Islet of Langerhans (tissue), 1 donor: ENCODE measurements at regions not wholly inside any gene's neighbourhood (a gene's known extent, or its start where the extent isn't known, plus 50 kb on each side); places are given as distances from the start of the nearest gene placed in this dataset.
"Not testable (repeated sequence)": the region's sequence is repeated elsewhere in the genome, so short reads cannot be mapped to it uniquely, and the experiment has no call there.

Experiments used
- FAIRE-seq: peaks from one replicate; lab custom pipeline; 2011; peaks lifted over from hg19 to GRCh38; lab: Jason Lieb, UNC

DNA sequence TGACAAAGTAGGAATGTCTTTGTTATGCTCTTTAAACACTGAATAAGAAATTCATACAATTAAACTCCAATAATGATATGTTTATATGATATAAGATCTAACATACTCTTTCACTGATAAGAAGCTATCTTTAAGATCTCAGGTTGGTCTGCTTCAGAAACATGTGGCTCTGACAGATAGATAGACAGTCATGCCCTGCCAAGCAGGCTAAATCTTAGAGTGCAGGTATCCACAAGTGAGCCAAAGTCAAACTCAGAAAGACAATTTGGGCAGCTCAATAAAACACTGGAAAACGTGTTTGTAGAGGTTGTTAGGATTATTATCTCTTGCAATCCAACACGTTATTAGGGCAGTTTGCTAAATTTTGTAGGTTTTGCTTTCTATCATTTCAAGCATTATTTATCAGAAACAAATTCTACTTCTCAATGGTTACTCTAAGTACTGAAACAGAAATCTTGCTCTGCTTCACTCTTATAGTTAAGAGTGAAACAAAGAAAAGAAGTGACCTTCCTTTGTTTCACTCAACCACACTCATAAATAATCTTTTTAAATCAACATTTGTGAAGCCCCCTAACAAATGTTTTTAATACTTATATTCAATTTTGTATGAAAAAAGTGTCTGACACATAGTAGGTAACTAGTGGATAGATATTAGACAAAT is 1255.6 kb downstream of the DIAPH3 start:
- FAIRE-seq = no peak

DNA sequence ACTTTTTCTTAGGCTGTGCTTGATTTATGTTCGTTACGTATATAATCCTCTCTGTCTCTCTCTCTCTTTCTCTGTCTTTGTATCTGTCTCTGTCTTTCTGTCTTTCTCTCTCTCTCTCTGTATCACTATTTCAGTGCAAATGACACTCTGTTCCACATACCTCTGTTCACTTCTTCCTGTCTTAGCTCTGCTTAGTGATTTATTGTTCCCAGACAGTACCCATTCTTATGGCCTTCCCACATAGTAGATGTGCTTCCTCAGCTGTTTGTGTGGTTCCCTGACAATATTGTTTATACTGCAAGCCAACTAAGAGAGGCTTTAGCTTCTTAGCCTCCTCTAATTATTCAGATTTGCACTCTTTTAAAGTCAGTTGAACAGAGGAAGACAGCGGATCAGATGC is 1244.2 kb downstream of the DIAPH3 start:
- FAIRE-seq = no peak

DNA sequence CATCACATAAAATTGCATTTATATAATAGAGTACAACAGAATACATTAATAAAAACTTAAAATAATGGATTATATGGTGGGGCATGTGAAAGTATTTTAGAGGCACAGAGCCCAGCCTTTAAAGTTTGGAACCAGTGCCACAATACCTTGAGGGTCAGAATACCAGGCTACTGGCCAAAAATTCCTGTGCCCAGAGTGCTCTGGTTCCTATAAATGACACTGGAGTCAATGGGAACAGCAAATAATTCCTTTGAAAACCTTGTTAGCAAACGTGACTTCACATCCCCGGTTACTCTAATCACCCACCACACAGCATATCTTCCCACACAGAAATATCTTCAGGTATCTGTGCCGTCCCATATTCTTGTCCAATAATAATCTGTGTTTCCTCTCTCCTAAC is 1242.6 kb downstream of the DIAPH3 start:
- FAIRE-seq = no peak

DNA sequence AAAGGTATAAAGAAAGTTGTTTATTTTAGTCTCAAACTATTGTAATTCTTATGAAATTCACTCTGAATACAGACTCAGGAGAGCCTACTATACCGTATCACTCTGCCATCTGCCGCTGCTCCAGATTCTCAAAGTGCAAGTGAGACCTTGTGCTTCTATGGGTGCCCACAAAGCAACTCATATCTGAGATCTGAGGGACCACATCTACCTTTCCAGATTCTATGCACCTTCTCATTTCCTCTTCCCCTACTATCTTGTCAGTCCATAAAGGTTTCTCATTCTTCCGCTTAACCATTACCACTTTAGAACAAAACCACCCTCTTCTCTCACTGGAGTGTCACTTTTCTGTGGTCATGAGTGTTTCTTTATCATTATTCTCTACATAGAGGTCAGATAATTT is 1236.9 kb downstream of the DIAPH3 start:
- no peak for FAIRE-seq

DNA sequence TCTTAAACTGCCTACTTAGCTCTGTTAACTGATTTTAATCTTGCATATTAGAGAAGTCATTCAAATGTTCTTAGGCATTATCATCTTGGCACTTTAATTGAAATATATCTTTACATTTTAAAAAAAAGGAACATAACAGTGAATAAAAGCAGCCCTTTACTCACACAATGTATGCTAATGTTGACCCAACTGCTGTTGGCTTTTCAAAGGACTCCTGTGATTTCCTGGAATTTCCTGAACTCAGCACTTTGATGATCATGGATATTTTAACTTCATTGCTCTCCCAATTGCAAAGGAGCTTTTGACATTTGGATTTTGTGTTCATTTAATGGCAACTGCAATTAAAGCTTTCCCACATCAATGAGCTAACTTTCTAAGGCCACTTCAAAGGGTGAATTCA is 1230.3 kb downstream of the DIAPH3 start:
- FAIRE-seq = no peak

DNA sequence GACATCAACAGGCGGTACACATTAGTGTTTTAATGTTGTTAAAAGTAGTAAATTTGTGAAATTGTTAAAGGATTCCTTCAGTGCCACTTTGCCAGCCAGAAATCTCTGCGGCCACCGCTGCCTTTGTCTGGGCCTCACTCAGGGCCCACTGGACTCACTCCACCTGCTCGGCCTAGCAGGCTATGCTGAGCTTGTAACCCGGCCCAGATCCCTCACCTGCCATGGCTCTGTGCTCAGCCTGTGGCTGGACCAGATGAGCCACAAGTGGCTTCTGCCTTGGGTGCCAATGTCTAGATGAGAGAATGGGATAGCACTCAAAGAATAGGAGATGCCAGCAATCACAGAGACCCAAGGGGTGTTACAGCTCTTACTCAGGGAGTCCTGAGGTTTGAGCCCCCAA is 1228.0 kb downstream of the DIAPH3 start:
- FAIRE-seq = no peak

DNA sequence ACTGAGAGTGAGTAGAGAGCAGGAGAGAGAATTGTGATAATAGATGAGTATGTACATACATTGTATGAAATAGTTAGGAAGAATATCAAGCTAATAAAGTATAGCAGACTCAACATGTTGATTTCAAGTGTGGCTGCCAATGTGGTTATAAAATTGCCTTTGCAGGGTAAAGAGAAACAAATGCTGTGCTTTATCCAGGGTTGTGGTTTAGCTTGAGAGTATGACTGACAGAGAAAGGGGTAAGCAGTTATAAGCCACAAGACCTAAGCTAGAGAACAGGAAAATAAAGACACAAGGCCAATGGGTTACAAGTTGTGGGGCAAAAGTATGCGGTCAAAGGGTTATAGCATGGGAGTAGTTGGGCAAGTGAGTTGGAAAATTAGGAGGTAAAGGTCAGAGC is 1217.5 kb downstream of the DIAPH3 start:
- FAIRE-seq = no peak

DNA sequence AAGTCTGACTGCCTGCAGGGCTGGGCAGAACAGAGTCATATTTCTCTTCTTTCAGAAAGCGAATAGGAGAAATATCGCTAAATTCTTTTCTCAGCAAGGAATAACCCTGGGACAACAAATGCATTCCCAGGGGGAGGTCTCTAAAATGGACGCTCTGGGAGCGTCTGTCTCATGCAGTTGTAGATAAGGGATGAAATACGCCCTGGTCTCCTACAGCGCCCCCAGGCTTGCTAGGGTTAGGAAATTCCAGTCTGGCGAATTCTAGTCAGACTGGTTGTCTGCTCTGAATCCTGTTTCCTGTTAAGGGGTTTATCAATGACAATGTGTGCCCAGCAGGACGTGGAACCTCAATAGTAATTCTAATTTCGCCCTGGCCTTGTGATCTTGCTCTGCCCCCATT is 1214.1 kb downstream of the DIAPH3 start:
- FAIRE-seq = no peak

DNA sequence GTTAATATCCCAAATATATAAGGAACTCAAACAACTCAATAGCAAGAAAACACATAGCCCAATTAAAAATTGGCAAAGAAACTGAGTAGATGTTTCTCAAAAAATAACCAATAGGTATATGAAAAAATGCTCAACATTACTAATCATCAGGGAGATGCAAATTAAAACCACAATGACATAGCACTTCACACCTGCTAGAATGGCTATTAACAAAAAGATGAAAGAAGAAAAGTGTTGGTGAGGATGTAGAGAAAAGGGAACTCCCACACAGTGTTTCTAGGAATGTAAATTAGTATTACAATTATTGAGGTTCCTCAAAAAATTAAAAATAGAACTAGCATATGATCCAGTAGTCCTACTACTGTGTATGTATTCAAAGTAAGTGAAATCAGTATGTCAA is 1212.8 kb downstream of the DIAPH3 start:
- no peak for FAIRE-seq

DNA sequence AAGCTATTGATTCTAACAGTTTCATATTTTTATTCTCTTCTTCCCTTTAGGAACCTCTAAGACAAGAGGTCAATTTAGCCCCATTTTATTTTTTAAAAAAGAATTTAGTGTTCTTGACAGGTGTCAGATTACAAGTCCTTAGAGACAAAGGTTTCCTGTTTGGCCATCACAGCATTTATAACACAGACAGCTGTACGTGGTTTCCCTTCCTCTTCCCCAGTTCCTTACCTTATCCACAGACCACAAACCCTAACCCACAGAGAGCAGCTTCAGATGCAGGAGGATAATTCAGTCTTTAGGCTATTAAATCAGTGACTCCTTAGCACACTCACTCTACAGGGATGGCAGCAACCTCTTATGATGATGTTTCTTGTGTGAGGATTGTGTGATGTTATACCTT is 1210.1 kb downstream of the DIAPH3 start:
- no peak for FAIRE-seq

DNA sequence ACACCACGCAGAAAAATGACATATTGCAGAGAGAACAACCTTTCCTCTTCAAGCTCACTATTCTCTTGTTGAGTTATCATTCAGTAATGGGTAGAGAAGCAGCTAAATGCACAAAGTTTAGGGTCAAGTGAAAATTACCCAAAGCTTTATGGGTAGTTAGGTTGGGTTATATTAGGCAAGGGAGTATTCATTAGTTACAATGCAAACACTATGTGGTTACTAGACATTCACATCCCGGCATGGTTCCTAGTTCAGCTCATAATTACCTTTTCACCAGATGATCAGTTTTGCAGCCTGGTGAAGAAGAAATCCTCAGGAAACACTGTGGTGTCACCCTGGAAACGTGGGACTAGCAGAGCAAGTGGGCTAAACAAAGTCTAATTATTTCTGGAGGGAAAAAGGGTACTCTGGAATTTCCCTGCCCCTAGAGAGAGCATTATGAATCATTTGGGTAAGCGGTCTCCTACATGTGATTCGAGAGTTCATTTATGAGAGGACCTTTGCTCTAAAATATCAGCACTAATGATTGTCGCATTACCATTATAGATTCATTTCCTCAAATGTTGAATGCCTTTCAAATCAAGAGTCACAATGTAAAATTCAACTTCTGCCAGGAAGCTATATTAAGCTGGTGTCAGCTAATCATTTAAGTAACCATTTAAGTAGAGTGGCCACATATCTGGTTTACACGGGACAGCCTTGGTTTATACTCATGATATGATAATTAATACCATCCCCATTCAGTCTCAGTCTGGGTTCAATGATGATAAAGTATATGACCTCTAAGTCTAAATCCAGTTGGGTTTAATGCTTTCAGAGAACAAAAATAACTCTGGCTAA is 1208.0 kb downstream of the DIAPH3 start:
- FAIRE-seq = peak; percentile 74

DNA sequence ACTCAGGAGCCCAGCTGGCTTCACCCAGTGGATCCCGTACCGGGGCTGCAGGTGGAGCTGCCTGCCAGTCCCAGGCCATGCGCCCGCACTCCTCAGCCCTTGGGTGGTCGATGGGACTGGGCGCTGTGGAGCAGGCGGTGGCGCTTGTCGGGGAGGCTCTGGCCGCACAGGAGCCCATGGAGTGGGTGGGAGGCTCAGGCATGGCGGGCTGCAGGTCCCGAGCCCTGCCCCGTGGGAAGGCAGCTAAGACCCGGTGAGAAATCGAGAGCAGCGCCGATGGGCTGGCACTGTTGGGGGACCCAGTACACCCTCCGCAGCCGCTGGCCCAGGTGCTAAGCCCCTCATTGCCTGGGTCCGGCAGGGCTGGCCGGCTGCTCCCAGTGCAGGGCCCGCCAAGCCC is 1205.6 kb downstream of the DIAPH3 start:
- FAIRE-seq = not testable (repeated sequence)

DNA sequence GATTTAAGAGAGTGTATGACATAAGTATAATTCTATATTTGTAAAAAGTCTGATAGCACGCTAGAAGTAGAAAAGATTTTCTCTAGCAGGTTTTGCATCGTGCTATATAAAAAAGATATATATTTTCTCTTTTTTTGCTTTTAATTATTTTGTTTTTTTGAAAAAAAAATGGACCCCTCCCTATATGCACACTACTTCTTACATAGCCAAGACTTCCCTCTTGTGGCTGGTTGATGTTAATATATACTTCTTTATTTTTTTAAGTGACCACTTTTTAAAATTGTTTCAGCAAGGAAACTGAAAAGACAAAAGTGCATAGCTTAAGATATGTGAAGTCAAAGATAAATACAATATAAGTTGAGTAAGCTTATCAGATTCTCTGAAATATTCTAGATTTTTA is 1202.8 kb downstream of the DIAPH3 start:
- peak; percentile 33 for FAIRE-seq

DNA sequence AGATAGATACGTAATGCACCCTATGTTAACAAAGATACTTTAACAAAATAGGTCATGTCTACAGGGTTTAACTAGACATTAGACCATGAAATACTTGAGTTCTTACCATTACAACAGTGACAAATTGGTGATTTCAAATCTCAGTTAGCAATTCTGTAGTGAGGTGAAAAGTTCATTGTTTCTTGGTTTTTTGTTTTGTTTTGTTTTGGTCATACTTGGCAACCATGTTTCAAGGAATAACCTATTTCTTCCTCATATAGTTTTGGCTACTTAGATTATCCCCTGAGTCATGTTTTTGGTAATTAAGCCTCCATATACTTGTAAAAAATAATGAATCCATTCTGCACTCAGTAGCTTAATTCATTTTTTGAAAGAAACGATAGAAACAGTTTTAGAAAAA is 1200.4 kb downstream of the DIAPH3 start:
- FAIRE-seq = no peak

DNA sequence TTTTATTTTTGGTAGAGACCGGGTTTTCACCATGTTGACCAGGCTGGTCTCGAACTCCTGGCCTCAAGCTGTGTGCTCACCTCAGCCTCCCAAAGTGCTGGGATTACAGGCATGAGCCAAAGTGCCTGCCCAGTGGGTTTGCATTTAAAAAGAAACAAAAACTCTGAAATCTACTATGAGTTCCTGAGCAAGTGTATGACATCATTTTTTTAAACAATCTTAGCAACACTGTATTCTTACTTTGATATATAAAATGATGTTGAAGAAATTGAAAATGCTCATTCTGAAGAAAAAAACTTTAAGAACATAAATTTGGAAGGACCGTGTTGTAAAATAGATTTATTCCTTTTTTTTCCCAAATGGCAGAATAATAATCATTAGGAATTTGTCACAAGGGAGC is 1199.7 kb downstream of the DIAPH3 start:
- FAIRE-seq = no peak

DNA sequence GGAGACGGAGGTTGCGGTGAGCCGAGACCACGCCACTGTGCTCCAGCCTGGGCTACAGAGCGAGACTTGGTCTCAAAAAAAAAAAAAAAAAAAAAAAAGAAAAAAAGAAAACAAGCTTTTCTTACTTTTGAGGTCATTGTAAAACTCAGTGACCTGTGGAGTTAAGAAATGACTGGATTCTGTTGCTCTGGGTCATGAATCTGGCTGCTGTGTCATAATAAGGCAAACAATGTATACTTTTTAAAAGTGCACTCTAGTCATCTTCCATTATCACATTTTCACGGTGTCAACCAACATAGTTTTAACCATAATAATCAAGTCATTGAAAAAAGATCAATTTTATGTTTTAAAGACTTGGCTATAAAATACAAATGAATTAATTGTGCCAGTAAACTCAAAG is 1186.6 kb downstream of the DIAPH3 start:
- no peak for FAIRE-seq

DNA sequence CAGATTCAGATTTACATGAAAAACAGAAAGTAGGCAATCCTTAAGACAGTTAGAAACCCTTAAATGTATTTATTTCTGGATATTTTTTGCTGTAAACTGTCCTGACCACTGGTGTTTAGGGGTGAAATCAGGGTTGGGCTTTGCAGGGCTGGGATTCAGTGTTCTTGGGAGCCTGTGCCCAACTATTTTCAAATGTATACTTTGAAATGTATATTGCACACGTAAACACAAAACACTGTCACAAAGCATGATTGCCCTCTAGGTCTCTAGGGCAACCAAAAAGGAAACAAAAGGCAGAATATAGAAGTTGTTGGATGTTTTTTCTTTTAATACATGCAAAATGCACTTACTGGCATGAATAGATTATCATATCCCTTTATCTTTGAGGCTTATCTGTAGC is 1185.4 kb downstream of the DIAPH3 start:
- no peak for FAIRE-seq

DNA sequence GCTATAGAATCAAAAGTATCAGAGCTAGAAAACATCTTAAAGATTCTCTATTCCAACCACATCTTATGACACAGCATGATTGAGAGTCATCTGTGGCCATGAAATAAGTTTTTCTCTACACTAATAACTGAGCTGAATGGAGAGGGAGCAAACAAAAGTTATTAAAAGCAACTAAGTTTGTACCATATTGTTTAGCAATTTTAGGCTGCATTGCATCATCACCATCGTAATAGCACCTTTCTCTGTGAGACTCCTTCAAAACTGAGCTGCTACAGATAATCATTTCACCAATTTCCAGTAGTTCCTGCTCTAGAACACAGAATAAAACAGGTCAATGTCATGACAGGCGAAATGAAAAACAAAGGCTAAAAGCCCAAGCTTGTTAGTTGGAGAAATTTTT is 1183.9 kb downstream of the DIAPH3 start:
- no peak for FAIRE-seq

DNA sequence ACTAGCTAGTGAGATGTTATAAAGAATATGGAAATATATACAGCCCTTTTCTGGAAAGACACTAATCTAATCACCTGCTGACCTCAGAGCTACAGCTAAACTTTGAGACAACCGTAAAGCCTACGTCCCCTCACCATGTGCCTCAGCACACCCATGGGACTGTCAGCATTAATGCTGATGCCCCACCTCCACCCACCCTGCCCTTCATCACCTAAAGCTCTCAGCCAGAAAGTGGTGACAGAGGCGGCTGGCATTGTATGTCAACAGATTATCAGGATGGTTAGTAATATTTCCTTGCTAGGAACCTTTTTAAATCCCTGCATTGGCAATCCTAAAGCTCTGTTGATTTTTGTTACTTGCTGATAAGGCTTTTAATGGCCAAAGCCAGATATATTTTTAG is 1177.9 kb downstream of the DIAPH3 start:
- peak; percentile 89 for FAIRE-seq

DNA sequence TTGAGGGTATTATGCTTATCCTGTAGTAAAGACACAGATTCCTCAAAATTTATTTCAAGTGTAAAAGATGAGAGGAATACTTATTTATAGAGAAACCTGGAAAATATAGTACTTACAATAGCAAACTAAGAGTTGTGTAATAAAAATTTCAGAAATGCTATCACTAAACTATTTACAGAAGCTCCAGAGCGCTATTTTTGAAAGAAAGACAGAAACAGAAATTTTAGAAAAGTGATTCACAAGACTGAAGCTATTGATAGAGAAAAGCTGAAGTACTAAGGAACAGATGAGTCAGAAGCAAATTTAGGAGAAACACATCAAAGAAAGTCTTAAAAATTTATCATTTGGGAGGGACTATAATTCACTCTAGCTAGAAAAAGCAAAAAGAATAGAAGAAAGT is 1174.2 kb downstream of the DIAPH3 start:
- FAIRE-seq = no peak

DNA sequence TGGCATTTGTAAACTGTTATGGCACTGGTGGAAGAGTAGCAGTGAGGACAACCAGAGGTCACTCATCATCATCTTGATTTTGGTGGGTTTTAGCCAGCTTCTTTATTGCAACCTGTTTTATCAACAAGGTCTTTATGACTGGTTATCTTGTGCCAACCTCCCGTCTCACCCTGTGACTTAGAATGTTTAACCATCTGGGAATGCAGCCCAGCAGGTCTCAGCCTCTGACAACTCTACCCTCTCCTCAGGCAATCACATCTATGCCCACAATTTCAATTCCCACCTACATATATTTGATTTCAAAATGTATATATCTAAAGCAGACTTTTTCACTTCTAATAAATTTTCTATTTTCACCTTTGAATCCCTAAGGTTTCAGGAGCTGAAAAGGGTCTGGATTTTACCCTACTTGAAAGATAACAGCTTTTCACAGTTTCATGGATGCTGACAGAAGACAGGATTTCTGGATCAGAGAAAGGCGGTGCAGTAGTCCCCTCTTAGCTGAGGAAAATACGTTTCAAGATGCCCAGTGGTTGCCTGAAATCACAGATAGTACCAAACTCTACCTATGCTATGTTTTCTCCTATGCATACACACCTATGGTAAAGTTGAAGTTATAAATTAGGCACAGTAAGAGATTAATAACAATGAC is 1171.8 kb downstream of the DIAPH3 start:
- no peak for FAIRE-seq

DNA sequence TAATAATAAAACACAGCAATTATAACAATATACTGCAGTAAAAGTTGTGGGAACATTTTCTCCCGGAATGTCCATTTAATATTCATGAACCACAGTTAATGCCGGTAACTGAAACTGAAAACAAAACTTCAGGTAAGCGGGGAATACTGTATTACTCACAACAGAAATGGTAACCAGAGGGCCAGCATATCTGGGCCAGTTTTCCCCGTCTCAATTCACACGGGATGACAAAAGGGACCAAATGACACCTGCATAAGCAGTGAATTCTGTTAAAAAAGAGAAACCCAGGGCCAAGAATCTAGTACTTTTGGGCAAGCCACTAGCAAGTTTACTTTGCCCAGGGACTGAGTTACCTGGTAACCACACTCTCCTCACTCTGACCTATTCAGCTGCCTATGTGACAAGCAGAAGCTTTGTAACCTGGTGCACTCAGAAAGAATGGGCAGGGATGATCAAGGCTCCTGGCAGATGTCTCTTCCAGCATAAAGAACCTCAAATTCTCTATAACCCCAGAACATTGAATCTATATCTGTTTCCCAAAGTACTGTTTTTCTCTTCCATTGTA is 1171.2 kb downstream of the DIAPH3 start:
- no peak for FAIRE-seq

DNA sequence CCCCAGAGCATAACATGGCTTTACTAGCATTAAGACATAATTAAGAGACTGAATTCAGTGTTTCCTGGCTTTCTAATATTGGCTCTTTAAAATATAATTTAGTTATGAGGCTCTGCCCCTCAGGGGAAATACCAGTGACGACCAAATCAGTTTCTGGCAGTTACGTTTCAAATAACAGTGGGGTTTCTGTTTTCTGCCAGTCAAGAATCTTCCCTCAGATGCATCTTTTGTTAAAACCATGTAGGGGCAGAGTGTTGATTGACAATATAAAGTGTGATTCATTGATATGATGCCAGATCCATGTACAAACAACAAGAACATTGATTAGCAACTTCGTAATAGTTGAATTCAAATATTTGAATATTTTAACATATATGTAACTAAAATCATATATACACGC is 1169.7 kb downstream of the DIAPH3 start:
- FAIRE-seq = no peak
